Endothelial cell of umbilical vein (primary cell): ENCODE measurements at regions not wholly inside any gene's neighbourhood (a gene's known extent, or its start where the extent isn't known, plus 50 kb on each side); places are given as distances from the start of the nearest gene placed in this dataset.

ENCODE experiments used
- BruUV-seq: library from RNA; stranded (reverse); fragments of 400-500 nt; replicated peaks from 2 replicates; lab custom pipeline; 2021; lab: Mats Ljungman, UMichigan
- CTCF ChIA-PET: fragments of 300-600, 350-600 bp; sonication (Branson Sonifier 250); formaldehyde crosslinking; loops from one replicate; lab custom pipeline; 2021; ENCODE audit warnings: antibody characterized with exemption, inconsistent platforms; lab: Charles Lee
- POLR2A ChIA-PET: fragments of 300-600, 350-600 bp; sonication (Branson Sonifier 250); formaldehyde crosslinking; loops from one replicate; lab custom pipeline; 2021; ENCODE audit warnings: antibody characterized with exemption, inconsistent platforms; lab: Charles Lee
- DNase-seq: peaks from one replicate; pipeline ENCODE4 v3.0.0-alpha.2; 2011; ENCODE audit warnings: low read depth, low spot score
- FAIRE-seq: peaks from 2 replicates; lab custom pipeline; 2011; peaks lifted over from hg19 to GRCh38; lab: Jason Lieb, UNC
- H2AFZ ChIP-seq: 2 replicates; pipeline ENCODE4 v1.6.0; 2012; ENCODE audit warnings: low read depth, low read length, control low read depth, inconsistent platforms
- H3K27ac ChIP-seq: 2 replicates; pipeline ENCODE4 v1.5.1; 2011; ENCODE audit warnings: low read depth, mild to moderate bottlenecking, control low read depth, low read length, moderate library complexity; ENCODE audit not compliant: insufficient read depth
- H3K27me3 ChIP-seq, 2 experiments: 2 replicates each; pipeline versions ENCODE4 v1.6.0 to v1.6.1; 2011; ENCODE audit warnings: low read length in 2 of 2, mixed read lengths in 1 of 2; ENCODE audit not compliant: control insufficient read depth in 2 of 2, insufficient read depth in 2 of 2
- H3K36me3 ChIP-seq, 2 experiments: 2 replicates in 1 of 2; 3 replicates in 1 of 2; pipeline ENCODE4 v1.5.1; 2011; ENCODE audit warnings: low read length in 2 of 2, mild to moderate bottlenecking in 1 of 2, moderate library complexity in 1 of 2; ENCODE audit not compliant: control insufficient read depth in 2 of 2, insufficient read depth in 2 of 2; ENCODE audit errors: extremely low read depth in 1 of 2
- H3K4me1 ChIP-seq: 3 replicates; pipeline ENCODE4 v1.5.1; 2011; ENCODE audit warnings: mild to moderate bottlenecking, low read length; ENCODE audit not compliant: control insufficient read depth, insufficient read depth; ENCODE audit errors: extremely low read depth
- H3K4me2 ChIP-seq: 2 replicates; pipeline ENCODE4 v1.6.1; 2011; ENCODE audit warnings: low read length, control low read depth, mixed read lengths; ENCODE audit not compliant: insufficient read depth
- H3K4me3 ChIP-seq, 3 experiments: fragments of 200-600 bp in 1 of 3; sonication (generic), shearing (Covaris generic) in 1 of 3; replicated peaks in 1 of 3; 2 replicates each; pipeline ENCODE4 v1.5.1; 2011 to 2016; ENCODE audit warnings: control low read depth in 3 of 3, low read length in 3 of 3, mild to moderate bottlenecking in 2 of 3, inconsistent platforms in 1 of 3, low read depth in 1 of 3, moderate library complexity in 1 of 3; ENCODE audit not compliant: insufficient read depth in 1 of 3
- H3K79me2 ChIP-seq: 2 replicates; pipeline ENCODE4 v1.6.0; 2012; ENCODE audit warnings: low read length, inconsistent platforms; ENCODE audit not compliant: control insufficient read depth, insufficient read depth
- H3K9ac ChIP-seq: replicated peaks from 2 replicates; pipeline ENCODE3; 2011; ENCODE audit warnings: low read length, control low read depth; ENCODE audit not compliant: insufficient read depth; ENCODE audit errors: extremely low read depth
- H3K9me1 ChIP-seq: replicated peaks from 3 replicates; pipeline ENCODE4 v1.6.0; 2011; ENCODE audit warnings: mild to moderate bottlenecking, low read length; ENCODE audit not compliant: control insufficient read depth, insufficient read depth; ENCODE audit errors: extremely low read depth
- H3K9me3 ChIP-seq: replicated peaks from 2 replicates; pipeline ENCODE4 v1.5.1; 2012; ENCODE audit warnings: low read length, inconsistent platforms; ENCODE audit not compliant: control insufficient read depth, insufficient read depth
- H4K20me1 ChIP-seq: replicated peaks from 2 replicates; pipeline ENCODE3; 2011; ENCODE audit warnings: mild to moderate bottlenecking, low read length; ENCODE audit not compliant: control insufficient read depth, insufficient read depth; ENCODE audit errors: extremely low read depth
- EZH2 ChIP-seq: IDR thresholded peaks from 2 replicates; pipeline ENCODE4 v1.6.1; 2012; ENCODE audit warnings: borderline replicate concordance, low read depth, mild to moderate bottlenecking, moderate library complexity, low read length, inconsistent platforms; ENCODE audit not compliant: severe bottlenecking
- FOS ChIP-seq: IDR thresholded peaks from 2 replicates; pipeline ENCODE4 v1.6.1; 2011; ENCODE audit warnings: mild to moderate bottlenecking, low read length, moderate library complexity, borderline replicate concordance; ENCODE audit not compliant: insufficient read depth
- GATA2 ChIP-seq: IDR thresholded peaks from 2 replicates; pipeline ENCODE4 v1.7.0; 2011; ENCODE audit warnings: low read depth, mild to moderate bottlenecking, moderate library complexity, mixed read lengths, low read length; ENCODE audit not compliant: insufficient read length, insufficient read depth
- JUN ChIP-seq: IDR thresholded peaks from 2 replicates; pipeline ENCODE4 v1.6.1; 2011; ENCODE audit warnings: borderline replicate concordance, low read depth; ENCODE audit not compliant: insufficient read length, insufficient read depth
- MYC ChIP-seq: IDR thresholded peaks from one replicate; pipeline ENCODE4 v1.6.1; 2011; ENCODE audit warnings: mild to moderate bottlenecking, low read depth, low read length
- POLR2A ChIP-seq: IDR thresholded peaks from 2 replicates; pipeline ENCODE4 v1.6.1; 2012; ENCODE audit warnings: low read depth, mild to moderate bottlenecking, control low read depth, low read length
- POLR2AphosphoS5 ChIP-seq: IDR thresholded peaks from 2 replicates; pipeline ENCODE4 v1.6.1; 2012; ENCODE audit warnings: low read depth, mild to moderate bottlenecking, control low read depth, low read length, moderate library complexity; ENCODE audit not compliant: insufficient read depth
- dilution Hi-C: fragments of 300-500 bp; cut with MboI; formaldehyde crosslinking; loops from one replicate; pipeline ENCODE4 v1.15.0; 2019; ENCODE audit warnings: low sequenced_read_pairs; ENCODE audit not compliant: extremely low pct_ligation_motif_present
- intact Hi-C: fragments of 100-400 bp; cut with micrococcal nuclease; formaldehyde crosslinking; loops from one replicate; pipeline ENCODE4 v1.10.0; 2022
- TF ChIP-seq, protein P1 (sequence below), 2 donors: IDR thresholded peaks; 1 replicate in 1 of 2; 2 replicates in 1 of 2; pipeline ENCODE4 v1.5.1; 2011; ENCODE audit warnings: low read length in 2 of 2, mild to moderate bottlenecking in 2 of 2, moderate library complexity in 2 of 2, control low read depth in 1 of 2, inconsistent platforms in 1 of 2, low read depth in 1 of 2; ENCODE audit not compliant: insufficient read depth in 1 of 2; ENCODE audit errors: extremely low read depth in 1 of 2
- TF ChIP-seq, protein P2 (sequence below): IDR thresholded peaks from 2 replicates; pipeline ENCODE4 v1.6.1; 2011; ENCODE audit not compliant: insufficient read depth, insufficient read length

DNA sequence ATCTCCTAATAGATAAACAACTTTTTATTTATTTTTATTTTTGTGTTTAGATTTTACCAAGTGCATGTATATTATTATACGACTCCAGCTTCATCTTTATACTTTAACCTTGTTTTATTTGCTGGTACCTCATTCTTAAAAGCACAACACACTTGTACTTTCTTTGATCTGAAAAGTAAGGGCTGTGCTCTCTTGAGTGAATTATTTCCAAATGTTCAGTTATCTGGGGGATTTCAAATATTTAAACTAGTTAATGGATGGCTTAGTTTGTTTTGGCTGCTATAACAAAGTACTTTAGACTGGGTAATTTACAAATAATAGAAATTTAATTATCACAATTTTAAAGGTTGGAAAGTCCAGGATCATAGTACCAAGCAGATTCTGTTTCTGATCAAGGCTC, 1148.2 kb upstream of the PCDH9 start:
- Histone ChIP-seq H2AFZ (no peak overlapping the region), H3K27ac (no peak overlapping the region), H3K4me1 (no peaks in the 10 kb centered on the region), H3K36me3 (no peaks in the 10 kb centered on the region), H3K79me2 (no peaks in the 10 kb centered on the region), H4K20me1 (no peaks in the 10 kb centered on the region), H3K9ac (no peak overlapping the region), H3K27me3 (no peaks in the 10 kb centered on the region), H3K9me1 (no peaks in the 10 kb centered on the region), H3K4me2 (no peak overlapping the region), H3K4me3 (no peak overlapping the region), H3K9me3 (no peaks in the 10 kb centered on the region)
- ChIA-PET CTCF (no interaction called here), POLR2A (no interaction called here)
- BruUV-seq: no TSS peak
- dilution Hi-C loops (no loop called here), intact Hi-C loops (no loop called here)
- FAIRE-seq: no peak
- DNase-seq: no peak
- TF ChIP-seq EZH2: no peak
- TF ChIP-seq FOS: no peak
- TF ChIP-seq, protein P1, sequence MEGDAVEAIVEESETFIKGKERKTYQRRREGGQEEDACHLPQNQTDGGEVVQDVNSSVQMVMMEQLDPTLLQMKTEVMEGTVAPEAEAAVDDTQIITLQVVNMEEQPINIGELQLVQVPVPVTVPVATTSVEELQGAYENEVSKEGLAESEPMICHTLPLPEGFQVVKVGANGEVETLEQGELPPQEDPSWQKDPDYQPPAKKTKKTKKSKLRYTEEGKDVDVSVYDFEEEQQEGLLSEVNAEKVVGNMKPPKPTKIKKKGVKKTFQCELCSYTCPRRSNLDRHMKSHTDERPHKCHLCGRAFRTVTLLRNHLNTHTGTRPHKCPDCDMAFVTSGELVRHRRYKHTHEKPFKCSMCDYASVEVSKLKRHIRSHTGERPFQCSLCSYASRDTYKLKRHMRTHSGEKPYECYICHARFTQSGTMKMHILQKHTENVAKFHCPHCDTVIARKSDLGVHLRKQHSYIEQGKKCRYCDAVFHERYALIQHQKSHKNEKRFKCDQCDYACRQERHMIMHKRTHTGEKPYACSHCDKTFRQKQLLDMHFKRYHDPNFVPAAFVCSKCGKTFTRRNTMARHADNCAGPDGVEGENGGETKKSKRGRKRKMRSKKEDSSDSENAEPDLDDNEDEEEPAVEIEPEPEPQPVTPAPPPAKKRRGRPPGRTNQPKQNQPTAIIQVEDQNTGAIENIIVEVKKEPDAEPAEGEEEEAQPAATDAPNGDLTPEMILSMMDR (IDR thresholded peaks at IDR 0.05; ENCODE audit: extremely low read depth in 1 of 2, insufficient read depth in 1 of 2, low read depth in 1 of 2, low read length in 2 of 2): no peak
- no peak for TF ChIP-seq POLR2AphosphoS5
- TF ChIP-seq POLR2A: no peak
- no peak for TF ChIP-seq JUN
- TF ChIP-seq MYC: no peak
- TF ChIP-seq GATA2: no peak
- TF ChIP-seq, protein P2, sequence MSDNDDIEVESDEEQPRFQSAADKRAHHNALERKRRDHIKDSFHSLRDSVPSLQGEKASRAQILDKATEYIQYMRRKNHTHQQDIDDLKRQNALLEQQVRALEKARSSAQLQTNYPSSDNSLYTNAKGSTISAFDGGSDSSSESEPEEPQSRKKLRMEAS: no peak
